ENCODE measurements at regions not wholly inside any gene's neighbourhood (a gene's known extent, or its start where the extent isn't known, plus 50 kb on each side); places are given as distances from the start of the nearest gene placed in this dataset.

- DNase-seq: no peak
- no peak for TF ChIP-seq GATA1 (IDR thresholded peaks at IDR 0.05; ENCODE audit: low read depth, low read length)
- TF ChIP-seq POLR2A (IDR thresholded peaks at IDR 0.05; ENCODE audit: low read length): no peak
These were observed 294.6 kb downstream of the PTEN start for GRCh38 chr10:88157981-88158465.

DNA sequence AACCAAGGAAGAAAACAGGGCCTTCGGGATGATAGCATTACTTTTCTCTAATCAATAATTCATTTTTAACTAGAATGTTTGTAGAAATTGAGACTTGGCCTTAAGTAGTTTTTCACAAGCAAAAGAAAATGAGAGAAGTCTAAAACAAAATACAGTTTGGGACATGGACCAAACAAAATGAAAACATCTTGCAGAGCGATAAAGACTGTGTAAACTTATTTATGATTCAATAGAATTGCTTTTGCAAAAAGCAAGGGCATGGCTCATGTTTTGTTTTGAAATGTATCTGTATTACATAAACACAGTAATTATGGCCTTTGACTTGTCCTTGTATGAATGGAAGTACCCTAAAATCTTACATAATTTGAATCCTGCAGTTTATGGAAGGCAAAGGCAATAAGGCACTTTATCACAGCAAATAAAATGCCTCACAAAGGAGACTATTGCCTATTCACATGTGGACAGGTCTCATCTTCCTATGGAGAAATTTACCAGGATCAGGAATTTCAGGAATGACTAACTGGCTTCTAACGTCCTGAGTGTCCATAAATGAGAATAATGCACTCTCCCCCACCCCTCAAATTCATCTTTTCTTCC is 295.2 kb downstream of the PTEN start:
- DNase-seq: no peak
- TF ChIP-seq POLR2A (IDR thresholded peaks at IDR 0.05; ENCODE audit: low read length) (no peak), GATA1 (IDR thresholded peaks at IDR 0.05; ENCODE audit: low read depth, low read length) (no peak)

DNA sequence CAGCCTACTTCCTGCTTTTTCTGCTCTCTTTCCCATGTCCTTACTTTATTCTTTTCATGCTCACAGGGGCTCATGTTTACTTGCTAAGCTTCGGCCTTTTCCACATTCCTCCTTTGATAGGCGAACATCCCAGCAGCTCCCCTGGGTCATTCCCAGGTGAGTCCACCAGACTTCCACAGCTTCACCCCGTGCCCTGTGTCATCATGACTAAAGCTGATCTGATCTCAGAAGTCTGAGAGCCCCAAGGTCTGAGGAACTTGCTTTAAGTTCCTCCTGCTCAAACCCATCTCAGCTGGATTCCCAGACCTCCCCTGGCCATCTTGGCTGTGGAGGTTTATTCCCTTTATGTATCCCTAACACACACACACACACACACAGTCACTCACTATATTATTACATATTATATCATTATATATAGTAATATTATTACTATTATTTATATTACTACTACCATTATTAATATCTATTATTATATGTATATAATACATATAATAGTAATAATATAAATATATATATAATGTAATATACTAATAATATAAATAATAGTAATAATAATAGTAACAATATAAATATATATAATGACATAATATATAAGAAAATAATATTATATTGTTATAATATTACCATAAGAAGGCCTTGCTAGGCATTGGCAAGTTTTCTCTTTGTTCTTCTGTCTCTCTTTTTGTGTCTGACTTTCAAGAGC is 295.9 kb downstream of the PTEN start:
- DNase-seq: no peak
- no peak for TF ChIP-seq POLR2A (IDR thresholded peaks at IDR 0.05; ENCODE audit: low read length)
- TF ChIP-seq GATA1 (IDR thresholded peaks at IDR 0.05; ENCODE audit: low read depth, low read length): no peak

DNA sequence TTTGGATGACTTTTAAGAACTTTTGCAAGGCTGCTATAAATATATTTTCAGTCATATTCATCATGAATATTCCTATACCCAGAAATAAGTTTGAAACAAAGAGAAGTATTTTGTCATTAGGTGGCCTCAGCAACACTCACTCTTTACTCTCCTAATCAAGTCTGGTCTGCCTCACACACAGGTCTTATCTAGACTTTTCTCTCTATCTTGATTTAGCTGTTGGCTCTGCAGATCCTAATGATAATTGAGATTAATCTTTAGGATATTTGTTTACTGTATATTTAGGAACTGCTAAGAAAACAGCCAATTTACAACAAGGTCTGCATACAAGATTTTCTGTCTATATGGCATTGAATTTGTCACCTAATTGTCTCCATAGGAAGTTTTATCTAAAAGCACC is 297.6 kb downstream of the PTEN start:
- TF ChIP-seq GATA1 (IDR thresholded peaks at IDR 0.05; ENCODE audit: low read depth, low read length) (no peak), POLR2A (IDR thresholded peaks at IDR 0.05; ENCODE audit: low read length) (no peak)
- DNase-seq: no peak

- no peak for DNase-seq
- no peak for TF ChIP-seq GATA1 (IDR thresholded peaks at IDR 0.05; ENCODE audit: low read depth, low read length)
- TF ChIP-seq POLR2A (IDR thresholded peaks at IDR 0.05; ENCODE audit: low read length): no peak
These were observed 298.3 kb downstream of the PTEN start for GRCh38 chr10:88161756-88162155.

DNA sequence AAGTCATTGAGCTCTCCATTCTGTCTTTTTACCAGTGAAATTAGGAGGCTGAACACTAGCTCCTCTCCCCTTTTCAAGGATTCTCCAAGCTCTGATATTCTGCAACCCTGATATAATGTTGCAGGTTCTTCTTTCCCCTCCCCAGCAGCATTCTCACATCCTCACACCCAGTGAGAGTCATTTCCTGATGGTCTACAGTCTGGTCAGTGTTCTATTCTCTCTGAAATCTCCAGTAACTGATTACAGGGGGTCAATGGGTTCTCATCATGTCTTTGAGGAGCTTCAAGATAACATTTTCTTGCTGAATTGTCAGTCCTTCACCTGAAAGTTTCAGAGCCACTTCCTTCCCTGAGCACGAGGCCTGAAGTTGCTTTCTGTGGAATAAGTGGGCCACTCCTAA is 299.4 kb downstream of the PTEN start:
- TF ChIP-seq POLR2A (IDR thresholded peaks at IDR 0.05; ENCODE audit: low read length): no peak
- TF ChIP-seq GATA1 (IDR thresholded peaks at IDR 0.05; ENCODE audit: low read depth, low read length): no peak
- no peak for DNase-seq

DNA sequence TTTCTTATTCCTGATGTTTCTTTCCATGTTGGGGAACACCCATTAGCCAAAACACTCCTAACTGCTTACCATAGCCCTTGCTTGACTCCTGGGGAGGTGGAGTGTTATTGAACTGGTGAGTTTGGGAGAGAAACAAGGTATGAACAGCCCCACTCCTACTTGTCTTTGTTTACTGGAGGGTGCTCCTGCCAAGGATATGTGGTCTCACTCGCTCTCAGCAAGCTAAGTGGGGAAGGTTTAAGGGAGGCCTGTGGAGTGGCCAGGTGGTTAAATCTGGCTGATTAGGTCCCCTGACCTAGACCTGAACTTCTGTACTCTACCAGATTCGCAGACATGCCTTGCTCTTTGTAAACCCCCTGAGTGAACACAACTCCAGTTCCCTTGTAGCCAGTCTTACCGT is 300.1 kb downstream of the PTEN start:
- no peak for DNase-seq
- TF ChIP-seq POLR2A (IDR thresholded peaks at IDR 0.05; ENCODE audit: low read length) (no peak), GATA1 (IDR thresholded peaks at IDR 0.05; ENCODE audit: low read depth, low read length) (no peak)

- TF ChIP-seq POLR2A (IDR thresholded peaks at IDR 0.05; ENCODE audit: low read length) (no peak), GATA1 (IDR thresholded peaks at IDR 0.05; ENCODE audit: low read depth, low read length) (no peak)
These were observed 301.0 kb downstream of the PTEN start for GRCh38 chr10:88164471-88164870.

DNA sequence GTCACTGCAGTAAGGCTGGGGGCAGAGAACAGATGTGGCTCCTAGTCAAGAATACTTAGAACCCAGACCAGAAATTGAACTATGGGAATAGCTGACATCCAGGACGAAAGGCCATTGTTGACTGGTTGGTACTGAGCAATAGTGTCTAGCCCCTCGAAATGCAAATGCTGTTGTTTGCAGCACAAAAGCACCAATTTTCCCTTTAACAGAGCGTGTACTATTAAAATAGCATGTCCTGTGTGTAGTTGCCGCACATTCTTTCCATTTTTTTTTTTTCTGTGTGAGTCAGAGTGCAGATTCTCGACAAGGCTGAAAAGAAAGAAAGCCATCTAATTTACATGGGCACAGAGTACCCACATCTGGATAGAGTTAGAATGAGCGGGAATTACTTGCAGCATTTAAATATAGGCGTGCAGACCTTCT is 302.4 kb downstream of the PTEN start:
- no peak for DNase-seq
- TF ChIP-seq GATA1 (IDR thresholded peaks at IDR 0.05; ENCODE audit: low read depth, low read length) (no peak), POLR2A (IDR thresholded peaks at IDR 0.05; ENCODE audit: low read length) (no peak)

More at GRCh38 chr10:88164471-88164870, 301.0 kb downstream of the PTEN start:
- DNase-seq: no peak

- no peak for DNase-seq
- no peak for TF ChIP-seq POLR2A (IDR thresholded peaks at IDR 0.05; ENCODE audit: low read length)
- TF ChIP-seq GATA1 (IDR thresholded peaks at IDR 0.05; ENCODE audit: low read depth, low read length): no peak
These were observed 305.0 kb downstream of the PTEN start for GRCh38 chr10:88168171-88169036.

- DNase-seq: no peak
- TF ChIP-seq GATA1 (IDR thresholded peaks at IDR 0.05; ENCODE audit: low read depth, low read length): no peak
- TF ChIP-seq POLR2A (IDR thresholded peaks at IDR 0.05; ENCODE audit: low read length): no peak
These were observed 305.6 kb downstream of the PTEN start for GRCh38 chr10:88169037-88169319.

DNA sequence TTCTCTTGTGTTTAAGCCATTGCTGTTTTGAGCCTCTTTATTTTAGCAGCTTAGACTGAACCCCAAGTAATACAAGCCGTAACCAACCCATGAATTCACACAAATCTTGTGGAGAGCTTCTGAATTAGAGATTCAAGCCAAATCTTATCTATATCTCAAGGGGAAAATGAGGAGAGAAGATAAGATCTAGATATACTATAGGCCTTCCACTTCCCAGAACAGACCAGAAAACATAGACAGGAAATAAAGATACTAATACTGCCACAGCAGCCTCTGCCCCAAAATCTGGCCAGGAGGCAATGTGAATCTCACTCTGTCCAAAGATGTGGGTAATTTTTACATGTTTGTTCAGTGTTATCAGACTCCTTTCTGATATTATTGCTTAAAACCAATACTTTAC is 307.2 kb downstream of the PTEN start:
- DNase-seq: no peak

DNA sequence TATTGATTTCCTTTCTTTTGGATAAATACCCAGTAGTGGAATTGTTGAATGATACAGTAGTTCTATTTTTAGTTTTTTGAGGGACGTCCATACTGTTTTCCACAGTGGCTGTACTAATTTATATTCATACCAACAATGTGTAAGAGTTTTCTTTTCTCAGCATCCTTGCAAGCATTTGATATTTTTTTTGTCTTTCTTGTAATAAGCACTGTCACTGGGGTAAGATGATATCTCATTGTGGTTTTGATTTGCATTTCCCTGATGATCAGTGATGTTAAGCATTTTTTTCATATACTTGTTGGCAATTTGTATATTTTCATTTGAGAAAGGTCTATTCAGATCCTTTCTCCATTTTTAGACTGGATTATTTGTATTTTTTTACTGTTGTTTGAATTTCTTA is 308.7 kb downstream of the PTEN start:
- no peak for DNase-seq
- no peak for TF ChIP-seq GATA1 (IDR thresholded peaks at IDR 0.05; ENCODE audit: low read depth, low read length)

More for the DNA sequence above, 307.2 kb downstream of the PTEN start:
- TF ChIP-seq POLR2A (IDR thresholded peaks at IDR 0.05; ENCODE audit: low read length) (no peak), GATA1 (IDR thresholded peaks at IDR 0.05; ENCODE audit: low read depth, low read length) (no peak)

DNA sequence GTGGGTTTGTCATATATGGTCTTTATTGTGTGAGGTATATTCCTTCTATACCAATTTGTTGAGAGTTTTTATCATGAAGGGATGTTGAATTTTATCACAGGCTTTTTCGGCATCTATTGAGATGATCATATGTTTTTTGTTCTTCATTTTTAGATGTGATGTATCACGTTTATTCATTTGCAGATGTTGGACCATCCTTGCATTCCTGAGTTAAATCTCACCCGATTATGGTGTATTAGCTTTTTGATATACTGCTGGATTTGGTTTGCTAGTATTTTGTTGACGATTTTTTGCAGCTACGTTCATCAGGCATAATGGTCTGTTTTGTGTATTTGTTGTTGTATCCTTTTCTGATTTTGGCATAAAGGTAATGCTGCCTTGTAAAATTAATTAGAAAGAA is 311.0 kb downstream of the PTEN start:
- TF ChIP-seq GATA1 (IDR thresholded peaks at IDR 0.05; ENCODE audit: low read depth, low read length): no peak
- TF ChIP-seq POLR2A (IDR thresholded peaks at IDR 0.05; ENCODE audit: low read length): no peak
- DNase-seq: no peak

All from erythroblast (primary cell).